HG02763 (cell line): ENCODE measurements at regions not wholly inside any gene's neighbourhood (a gene's known extent, or its start where the extent isn't known, plus 50 kb on each side); places are given as distances from the start of the nearest gene placed in this dataset.

Experiments used
- ATAC-seq: cut with Tn5 transposase; IDR thresholded peaks from one replicate; pipeline ENCODE4 v1.9.1; 2021; ENCODE audit warnings: mild to moderate bottlenecking, moderate library complexity; ENCODE audit not compliant: unreplicated experiment

- ATAC-seq, result no peak
These were observed 178.0 kb downstream of the YIPF5 start for GRCh38 chr5:143992496-143992895.

- ATAC-seq, result no peak
These were observed 167.6 kb downstream of the YIPF5 start for GRCh38 chr5:144002876-144003275.

- no peak for ATAC-seq
These were observed 166.8 kb downstream of the YIPF5 start for GRCh38 chr5:144003636-144004035.

- no peak for ATAC-seq
These were observed 166.3 kb downstream of the YIPF5 start for GRCh38 chr5:144004146-144004545.

GRCh38 chr5:144004751-144005150 is 165.7 kb downstream of the YIPF5 start:
- ATAC-seq, result no peak

GRCh38 chr5:144009116-144009515 is 161.3 kb downstream of the YIPF5 start:
- ATAC-seq, result no peak

- ATAC-seq, result no peak
These were observed 159.1 kb downstream of the YIPF5 start for GRCh38 chr5:144011388-144011787.

GRCh38 chr5:144013816-144014215 is 156.6 kb downstream of the YIPF5 start:
- ATAC-seq, result no peak

GRCh38 chr5:144015961-144016360 is 154.5 kb downstream of the YIPF5 start:
- no peak for ATAC-seq

GRCh38 chr5:144017119-144017518 is 153.3 kb downstream of the YIPF5 start:
- no peak for ATAC-seq

GRCh38 chr5:144017631-144018030 is 152.8 kb downstream of the YIPF5 start:
- ATAC-seq, result no peak

GRCh38 chr5:144024090-144024489 is 146.4 kb downstream of the YIPF5 start:
- no peak for ATAC-seq

- ATAC-seq, result no peak
These were observed 145.9 kb downstream of the YIPF5 start for GRCh38 chr5:144024545-144024944.

GRCh38 chr5:144026286-144026685 is 144.2 kb downstream of the YIPF5 start:
- no peak for ATAC-seq

GRCh38 chr5:144028058-144028457 is 142.4 kb downstream of the YIPF5 start:
- ATAC-seq, result no peak

- ATAC-seq, result no peak
These were observed 141.8 kb downstream of the YIPF5 start for GRCh38 chr5:144028636-144029035.

GRCh38 chr5:144030904-144031303 is 139.6 kb downstream of the YIPF5 start:
- no peak for ATAC-seq

- no peak for ATAC-seq
These were observed 138.1 kb downstream of the YIPF5 start for GRCh38 chr5:144032375-144032774.

- ATAC-seq, result no peak
These were observed 137.0 kb downstream of the YIPF5 start for GRCh38 chr5:144033486-144033885.

- no peak for ATAC-seq
These were observed 135.3 kb downstream of the YIPF5 start for GRCh38 chr5:144035046-144035740.

- no peak for ATAC-seq
These were observed 134.0 kb downstream of the YIPF5 start for GRCh38 chr5:144036476-144036875.

- ATAC-seq, result no peak
These were observed 129.7 kb downstream of the YIPF5 start for GRCh38 chr5:144040615-144041305.

- no peak for ATAC-seq
These were observed 128.3 kb downstream of the YIPF5 start for GRCh38 chr5:144042156-144042555.
